HG02943 (cell line): ENCODE measurements at regions not wholly inside any gene's neighbourhood (a gene's known extent, or its start where the extent isn't known, plus 50 kb on each side); places are given as distances from the start of the nearest gene placed in this dataset.
"Not testable (repeated sequence)": the region's sequence is repeated elsewhere in the genome, so short reads cannot be mapped to it uniquely, and the experiment has no call there.

Experiments used
- ATAC-seq: cut with Tn5 transposase; IDR thresholded peaks from one replicate; pipeline ENCODE4 v1.9.1; 2021; ENCODE audit warnings: mild to moderate bottlenecking, low read depth, moderate library complexity; ENCODE audit not compliant: unreplicated experiment

DNA sequence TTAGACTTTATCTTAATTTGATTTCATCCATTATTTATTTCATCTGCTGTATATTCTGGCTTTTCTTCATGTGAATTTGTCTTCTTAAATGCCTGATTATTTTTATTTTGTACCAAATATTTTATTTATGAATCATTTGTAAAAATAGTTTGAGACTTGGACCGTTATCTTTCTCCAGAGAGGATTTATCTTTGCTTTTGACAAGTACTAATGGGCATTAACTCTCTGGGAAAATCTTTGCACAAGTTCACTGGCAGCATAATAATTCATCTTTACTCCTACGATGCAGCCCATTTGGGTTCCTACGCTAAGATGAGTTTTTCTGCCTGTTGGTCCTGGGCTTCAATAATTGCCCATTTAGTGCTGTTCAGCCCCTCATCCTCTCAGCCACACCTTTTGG is 131.0 kb upstream of the RORB start:
- no peak for ATAC-seq

DNA sequence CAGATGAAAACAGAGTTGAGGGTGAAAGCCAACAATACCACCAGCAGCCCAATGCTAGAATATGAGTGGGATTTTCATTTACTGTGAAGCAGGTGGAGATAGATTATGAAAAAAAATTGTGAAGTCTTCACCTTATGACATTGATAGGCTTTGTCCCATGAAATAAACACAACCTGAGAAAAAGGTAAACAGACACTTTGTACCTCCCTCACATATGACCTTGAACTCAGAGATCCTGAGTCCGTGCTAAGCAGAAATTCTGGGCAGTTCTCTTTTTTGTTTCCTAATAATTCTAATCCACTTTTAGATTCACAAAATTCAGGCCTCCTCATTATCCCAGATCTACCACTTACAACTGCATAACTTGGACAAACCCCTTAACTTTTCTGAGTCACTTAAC is 127.3 kb upstream of the RORB start:
- ATAC-seq, result no peak

DNA sequence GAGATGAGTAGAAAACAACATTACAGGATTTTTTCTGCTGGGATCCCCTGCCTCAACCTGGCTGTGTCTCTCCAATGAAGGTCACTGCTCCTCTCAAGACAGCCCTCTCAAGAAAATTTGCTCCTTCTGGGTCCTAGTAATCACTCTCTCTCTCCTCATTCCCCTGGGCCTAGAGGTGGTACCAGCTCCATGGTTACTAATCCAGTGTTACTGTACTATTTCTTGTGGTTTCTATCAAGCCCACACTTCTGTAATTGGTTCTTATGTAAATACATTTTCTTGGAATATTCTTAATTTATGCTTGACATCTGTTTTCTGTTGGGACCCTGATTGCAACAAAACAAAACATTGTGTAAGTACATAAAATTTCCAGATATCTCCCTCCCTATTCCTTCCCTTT is 123.8 kb upstream of the RORB start:
- no peak for ATAC-seq

DNA sequence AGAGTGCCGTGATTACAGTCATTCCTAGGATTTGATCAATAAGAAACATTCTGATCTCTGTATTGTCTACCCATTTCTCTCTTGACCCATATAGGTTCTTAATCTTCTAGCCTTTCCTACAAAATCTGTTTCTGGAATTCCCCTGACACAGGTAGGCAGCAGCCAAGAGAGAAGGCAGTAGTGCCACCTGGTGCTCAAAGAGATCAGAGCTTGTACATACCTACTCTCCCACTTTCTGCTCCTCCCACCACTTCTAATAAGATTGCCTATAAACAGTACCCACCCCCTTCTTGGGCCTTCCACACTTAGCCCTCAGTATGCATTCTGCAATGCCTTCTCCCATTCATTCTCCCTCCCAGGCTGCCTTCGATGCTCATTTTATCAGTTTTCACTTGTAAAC is 117.4 kb upstream of the RORB start:
- ATAC-seq, result no peak

DNA sequence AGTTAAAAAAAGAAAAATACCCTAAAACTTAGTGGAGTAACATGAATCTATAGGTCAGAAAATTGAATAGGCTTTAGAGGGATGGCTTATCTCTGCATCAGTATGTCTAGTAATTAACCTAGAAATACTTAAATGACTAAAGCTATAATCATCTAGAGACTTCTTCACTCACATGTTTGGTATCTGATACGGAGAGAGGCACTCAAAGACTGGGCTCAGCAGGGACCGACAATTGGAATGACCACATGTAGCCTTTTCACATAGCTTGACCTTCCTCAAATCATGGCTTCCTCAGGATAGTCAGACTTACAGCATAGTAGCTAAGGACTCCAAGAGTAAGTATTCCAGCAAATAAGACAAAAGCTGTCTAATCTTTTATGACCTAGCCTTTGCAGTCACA is 105.3 kb upstream of the RORB start:
- no peak for ATAC-seq

DNA sequence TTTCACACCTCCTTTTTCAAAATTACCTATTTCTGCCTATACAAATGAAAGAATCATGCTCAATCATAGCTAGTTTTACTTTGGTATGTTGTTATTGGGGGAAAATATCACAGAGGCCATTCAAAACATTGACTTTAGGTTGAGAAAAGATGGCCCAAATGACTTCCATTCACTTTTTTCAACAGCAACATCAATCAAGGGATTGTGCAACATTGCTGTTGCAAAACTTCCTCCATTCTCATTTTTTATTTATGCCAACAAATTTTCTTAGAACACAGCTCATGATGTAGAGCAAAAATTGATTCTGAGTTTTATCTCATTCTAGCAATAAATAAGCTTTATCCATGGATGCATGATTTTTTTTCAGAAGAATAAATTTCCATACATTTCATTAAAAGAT is 93.6 kb upstream of the RORB start:
- no peak for ATAC-seq

DNA sequence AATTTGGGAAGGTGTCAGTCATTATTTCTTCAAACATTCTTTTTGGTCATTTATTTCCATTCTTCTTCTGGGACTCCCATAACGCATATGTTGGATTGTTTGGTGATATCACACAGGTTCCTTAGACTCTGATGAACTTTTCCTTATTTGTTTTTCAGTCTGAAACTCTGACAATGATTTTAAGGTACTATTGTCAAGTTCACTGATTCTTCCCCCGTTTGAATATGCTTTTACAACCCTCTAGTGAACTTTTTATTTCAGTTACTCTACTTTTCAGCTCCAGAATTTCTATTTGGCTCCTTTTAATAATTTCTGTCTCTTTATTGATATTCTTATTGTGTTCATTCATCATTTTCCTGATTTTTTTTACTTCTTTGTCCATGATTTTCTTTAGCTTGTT is 92.5 kb upstream of the RORB start:
- no peak for ATAC-seq

DNA sequence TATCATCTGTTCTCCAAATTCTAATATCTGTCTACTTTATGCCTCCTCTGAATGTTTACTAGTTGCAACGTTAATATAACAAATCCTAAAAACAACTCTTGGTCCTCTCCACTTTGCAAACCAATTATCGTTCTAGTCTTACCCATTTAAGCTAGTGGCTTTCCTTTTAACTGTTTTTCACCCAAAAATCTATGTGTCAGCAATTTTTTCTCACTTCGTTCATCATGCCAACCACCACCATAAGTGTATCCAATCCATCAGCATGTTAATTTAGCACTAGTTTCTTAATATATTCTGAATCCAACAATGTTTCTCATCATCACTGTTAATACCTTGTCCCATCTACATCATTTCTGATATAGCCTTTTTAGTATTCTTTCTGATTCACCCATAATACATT is 90.0 kb upstream of the RORB start:
- no peak for ATAC-seq

DNA sequence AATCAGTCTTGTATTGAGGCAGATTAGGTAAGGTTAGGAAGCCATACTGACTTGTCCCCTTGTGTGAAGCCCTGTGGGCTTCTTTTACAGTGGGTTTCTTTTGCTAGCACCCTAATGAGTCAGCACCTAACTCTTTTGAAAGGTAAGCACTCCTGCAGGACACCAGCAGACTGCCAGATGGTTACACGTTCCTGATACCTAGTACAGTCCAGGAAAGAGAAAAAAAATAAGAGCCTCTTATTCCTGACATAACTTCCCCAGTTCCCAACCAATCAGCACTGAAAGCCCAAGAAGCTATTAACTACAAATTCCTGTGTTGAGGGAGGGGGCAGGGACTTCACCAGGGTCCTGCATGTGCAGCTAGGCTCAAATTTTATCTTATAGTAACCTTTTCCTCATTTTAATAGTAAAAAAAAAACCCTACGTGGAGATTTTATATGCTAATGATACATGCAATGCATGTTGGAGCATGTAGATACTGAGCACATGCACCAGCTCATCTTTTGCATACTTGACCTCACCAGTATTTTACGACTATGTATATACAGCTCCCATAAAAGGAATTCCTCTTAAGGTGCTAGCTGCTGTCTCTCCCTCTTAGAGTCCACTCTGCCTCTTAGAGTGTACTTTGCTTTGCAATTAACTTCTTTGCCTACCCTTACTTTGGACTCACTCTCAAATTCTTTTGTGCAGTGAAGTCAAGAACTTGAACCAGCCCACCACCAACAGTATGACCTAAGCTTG is 84.7 kb upstream of the RORB start:
- ATAC-seq, result no peak

DNA sequence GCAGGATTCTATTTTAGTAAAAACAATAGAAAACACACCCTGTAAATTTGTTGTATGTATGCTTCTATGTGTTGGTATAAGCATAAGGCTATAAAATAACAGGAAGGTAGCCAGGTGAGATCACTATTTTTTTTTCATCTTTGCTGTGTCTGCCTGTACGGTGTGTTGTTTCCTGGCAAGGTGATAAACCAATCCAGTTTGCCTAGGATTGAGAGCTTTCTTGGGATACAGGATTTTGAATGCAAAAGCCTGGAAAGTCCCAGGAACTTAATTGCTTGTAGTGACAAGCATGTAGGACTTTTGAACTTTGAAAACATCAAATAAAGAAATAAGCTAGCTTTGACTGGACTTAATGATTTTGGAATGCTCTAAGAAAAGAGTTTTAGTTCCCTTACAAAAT is 83.3 kb upstream of the RORB start:
- no peak for ATAC-seq

DNA sequence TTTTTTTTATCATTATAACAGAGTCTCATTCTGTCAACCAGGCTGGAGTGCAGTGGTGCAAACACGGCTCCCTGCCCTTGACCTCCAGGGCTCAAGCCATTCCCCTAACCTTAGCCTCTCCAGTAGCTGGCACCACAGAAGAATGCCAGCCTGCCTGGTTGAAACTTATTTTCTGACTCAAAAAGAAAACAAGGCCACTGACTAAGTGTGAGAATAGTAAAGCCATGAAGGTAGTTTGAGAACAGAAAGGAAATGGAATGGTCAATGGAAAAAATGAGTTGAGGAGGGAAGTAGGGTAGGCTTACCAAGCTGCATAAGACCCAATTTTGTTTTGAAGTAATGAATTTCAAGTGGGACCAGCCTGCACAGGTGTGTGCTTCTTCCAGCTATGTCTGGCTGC is 82.8 kb upstream of the RORB start:
- no peak for ATAC-seq

DNA sequence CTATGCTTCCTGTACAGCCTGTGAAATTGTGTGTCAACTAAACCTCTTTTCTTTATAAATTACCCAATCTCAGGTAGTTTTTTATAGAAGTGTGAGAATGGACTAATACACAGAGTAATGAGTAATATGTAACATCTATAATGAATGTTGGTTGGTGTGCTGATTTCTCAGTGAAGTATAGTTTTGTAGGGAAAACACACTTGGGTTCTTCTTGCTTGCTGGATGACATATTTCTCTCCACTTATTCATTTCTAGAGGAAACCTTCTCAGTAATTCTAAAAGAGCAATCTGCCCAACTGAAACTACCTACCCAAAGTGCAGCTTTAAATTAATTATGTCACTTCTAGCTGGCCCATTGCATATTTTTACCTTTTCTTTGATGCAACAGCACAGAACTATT is 81.1 kb upstream of the RORB start:
- no peak for ATAC-seq

DNA sequence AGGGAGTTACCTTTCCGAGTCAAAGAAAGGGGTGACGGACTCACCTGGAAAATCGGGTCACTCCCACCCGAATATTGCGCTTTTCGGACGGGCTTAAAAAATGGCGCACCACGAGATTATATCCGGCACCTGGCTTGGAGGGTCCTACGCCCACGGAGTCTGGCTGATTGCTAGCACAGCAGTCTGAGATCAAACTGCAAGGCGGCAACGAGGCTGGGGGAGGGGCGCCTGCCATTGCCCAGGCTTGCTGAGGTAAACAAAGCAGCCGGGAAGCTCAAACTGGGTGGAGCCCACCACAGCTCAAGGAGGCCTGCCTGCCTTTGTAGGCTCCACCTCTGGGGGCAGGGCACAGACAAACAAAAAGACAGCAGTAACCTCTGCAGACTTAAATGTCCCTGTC is 72.6 kb upstream of the RORB start:
- not testable (repeated sequence) for ATAC-seq

DNA sequence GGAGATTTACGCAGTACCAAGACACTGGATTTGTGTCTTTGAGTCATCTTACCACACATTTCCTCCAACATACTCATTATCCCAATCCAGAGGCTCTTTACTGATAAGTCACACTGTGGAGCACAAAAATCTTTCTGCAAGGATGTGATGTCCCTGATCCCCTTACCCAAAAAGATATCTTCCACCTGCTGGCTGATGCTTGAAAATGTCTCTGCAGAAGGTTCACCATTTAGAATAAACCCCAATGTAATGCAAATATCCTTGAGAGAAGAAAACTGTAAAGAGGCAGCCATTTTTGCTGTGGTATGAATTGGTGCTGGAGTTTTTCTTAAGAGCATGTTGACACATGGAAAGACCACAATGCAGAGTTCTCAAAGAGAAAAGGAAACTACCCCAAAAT is 65.7 kb upstream of the RORB start:
- ATAC-seq, result no peak

DNA sequence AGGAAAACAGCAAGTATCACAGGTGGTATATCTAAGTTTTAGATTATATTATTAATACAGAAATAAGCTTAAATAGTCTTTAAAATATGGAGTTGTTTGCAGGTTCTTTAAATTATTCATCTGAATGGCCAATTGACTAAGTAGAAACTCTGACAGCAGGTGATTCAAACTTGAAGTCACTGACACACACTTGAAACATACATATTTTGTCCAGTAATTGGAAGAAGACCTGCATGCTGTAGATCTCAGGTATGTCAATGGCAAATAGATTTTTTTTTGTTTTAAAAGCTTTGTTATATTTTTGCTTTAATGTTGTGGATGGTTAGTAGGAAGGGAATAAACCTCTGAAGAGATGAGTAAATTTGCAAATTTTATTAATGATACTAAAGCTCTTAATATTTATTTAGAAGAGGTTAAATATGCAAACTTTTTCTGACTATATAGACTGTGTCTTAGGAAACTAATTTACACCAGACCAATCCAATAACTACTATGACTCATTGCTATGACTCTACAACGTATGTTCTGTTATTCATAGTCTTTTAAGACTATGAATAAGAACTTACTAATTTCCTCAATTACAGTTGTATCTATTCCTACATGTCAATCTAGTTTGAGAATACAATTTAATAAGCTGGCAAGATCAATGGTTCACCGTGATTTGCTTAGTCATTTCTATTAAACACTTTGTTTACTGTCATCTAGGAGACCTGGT is 53.9 kb upstream of the RORB start:
- ATAC-seq, result no peak

DNA sequence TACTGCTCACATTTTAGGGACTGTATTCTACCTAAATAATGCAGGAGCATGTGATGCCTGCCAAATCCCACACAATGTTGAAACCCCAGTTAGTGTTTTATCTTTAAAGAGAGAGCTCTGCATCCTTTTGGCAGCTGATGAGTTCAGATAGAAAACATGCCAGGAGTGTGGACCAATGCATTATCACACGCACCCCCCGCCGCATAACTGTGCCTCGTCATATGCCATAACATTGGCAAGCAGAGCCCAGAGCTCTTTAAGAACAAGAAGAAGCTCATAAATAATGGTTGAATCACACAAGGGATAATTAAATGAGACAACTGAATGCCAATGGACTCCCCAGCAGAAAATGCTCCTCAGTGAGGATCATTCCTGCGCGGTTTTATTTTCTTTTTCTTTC is 52.8 kb upstream of the RORB start:
- ATAC-seq, result no peak
